PC-9 (cell line): ENCODE measurements at regions not wholly inside any gene's neighbourhood (a gene's known extent, or its start where the extent isn't known, plus 50 kb on each side); places are given as distances from the start of the nearest gene placed in this dataset.
A peak's percentile ranks its signal among the peaks of the same experiment; 100 is the strongest.

Experiments used
- BruUV-seq: library from RNA; stranded (reverse); fragments of 400-500 nt; replicated peaks from 2 replicates; lab custom pipeline; 2021; lab: Mats Ljungman, UMichigan
- CTCF ChIA-PET: fragments of 300-600 bp; sonication (Branson Sonifier 250); formaldehyde crosslinking; loops from one replicate; lab custom pipeline; 2022; ENCODE audit warnings: antibody characterized with exemption; lab: Charles Lee
- POLR2A ChIA-PET: fragments of 300-600 bp; sonication (Branson Sonifier 250); formaldehyde crosslinking; loops from one replicate; lab custom pipeline; 2022; ENCODE audit warnings: antibody characterized with exemption; ENCODE audit not compliant: unreplicated experiment; lab: Charles Lee
- DNase-seq, 2 experiments: peaks; one replicate each; pipeline versions ENCODE4 v3.0.0 to v3.0.0-alpha.2; 2015 to 2022; ENCODE audit warnings: mixed read lengths in 1 of 2
- H2AFZ ChIP-seq: fragments of 200-600 bp; sonication (generic); 2 replicates; pipeline ENCODE4 v1.8.1; 2017; ENCODE audit warnings: antibody characterized with exemption
- H3F3A ChIP-seq: fragments of 200-600 bp; sonication (generic); 2 replicates; pipeline ENCODE4 v1.8.1; 2017; ENCODE audit warnings: antibody characterized with exemption, mild to moderate bottlenecking, low read depth; ENCODE audit not compliant: insufficient read depth
- H3K27ac ChIP-seq: fragments of 200-600 bp; sonication (generic); 2 replicates; pipeline ENCODE4 v1.6.1; 2016; ENCODE audit warnings: mixed run types
- H3K27me3 ChIP-seq: fragments of 200-600 bp; sonication (generic); 2 replicates; pipeline ENCODE4 v1.6.1; 2016; ENCODE audit warnings: low read depth, mixed run types; ENCODE audit not compliant: insufficient read depth
- H3K36me3 ChIP-seq: fragments of 200-600 bp; sonication (generic); 2 replicates; pipeline ENCODE4 v1.6.1; 2016; ENCODE audit warnings: low read depth, mixed run types
- H3K4me1 ChIP-seq: fragments of 200-600 bp; sonication (generic); replicated peaks from 2 replicates; pipeline ENCODE4 v1.6.1; 2016; ENCODE audit warnings: mixed run types; ENCODE audit not compliant: insufficient read depth
- H3K4me2 ChIP-seq: fragments of 200-600 bp; sonication (generic); 2 replicates; pipeline ENCODE4 v1.6.1; 2017; ENCODE audit warnings: mixed run types
- H3K4me3 ChIP-seq: fragments of 200-600 bp; sonication (generic); 2 replicates; pipeline ENCODE4 v1.6.1; 2016; ENCODE audit warnings: mixed run types
- H3K79me2 ChIP-seq: fragments of 200-600 bp; sonication (generic); 2 replicates; pipeline ENCODE4 v1.6.1; 2017; ENCODE audit warnings: low read depth, mixed run types
- H3K9me2 ChIP-seq: fragments of 200-600 bp; sonication (generic); 2 replicates; pipeline ENCODE4 v1.8.1; 2017; ENCODE audit warnings: mild to moderate bottlenecking; ENCODE audit not compliant: insufficient read depth
- H3K9me3 ChIP-seq: fragments of 200-600 bp; sonication (generic); 2 replicates; pipeline ENCODE4 v1.8.1; 2016; ENCODE audit warnings: low read depth; ENCODE audit not compliant: insufficient read depth
- H4K20me1 ChIP-seq: fragments of 200-600 bp; sonication (generic); 2 replicates; pipeline ENCODE4 v1.8.1; 2017; ENCODE audit not compliant: insufficient read depth
- EZH2 ChIP-seq: fragments of 200-600 bp; sonication (generic); IDR thresholded peaks from 2 replicates; pipeline ENCODE4 v1.8.0; 2017; ENCODE audit warnings: antibody characterized with exemption, low read depth
- intact Hi-C: fragments of 100-400 bp; cut with micrococcal nuclease; formaldehyde crosslinking; loops from one replicate; pipeline ENCODE4 v1.10.0; 2022; ENCODE audit not compliant: unreplicated experiment
- TF ChIP-seq, protein P1 (sequence below): fragments of 200-600 bp; sonication (generic); conservative IDR thresholded peaks from 2 replicates; pipeline ENCODE4 v1.6.1; 2017; ENCODE audit warnings: mixed run types, antibody characterized with exemption, mild to moderate bottlenecking, moderate library complexity

DNA sequence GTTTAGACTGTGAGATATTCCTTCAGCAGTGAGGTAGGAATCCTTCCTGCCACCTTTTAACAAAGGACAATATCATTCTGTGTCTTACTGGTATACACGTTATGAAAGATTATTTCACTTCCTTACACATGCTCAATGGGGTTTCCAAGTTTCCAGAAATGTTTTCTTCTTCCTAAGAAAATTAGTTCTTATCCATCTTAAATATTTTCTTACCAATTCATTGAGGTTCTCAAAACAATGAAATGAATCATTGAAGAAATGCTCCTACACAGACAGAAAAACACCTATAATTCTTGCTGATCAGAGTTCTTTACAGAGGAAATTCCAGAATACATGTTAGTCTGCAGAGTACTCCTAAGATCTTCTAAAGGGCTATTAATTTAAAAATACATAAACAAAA, 51.4 kb upstream of the SEC61G start:
- no peaks in the 10 kb centered on the region for H3K36me3 ChIP-seq
- H3K27ac ChIP-seq: no peak overlapping the region
- H3F3A ChIP-seq: no peaks in the 10 kb centered on the region
- no peaks in the 10 kb centered on the region for H3K4me1 ChIP-seq
- peaks cover 10% of the 10 kb centered on the region for H3K9me3 ChIP-seq
- CTCF ChIA-PET: no interaction called here
- H3K27me3 ChIP-seq: no peaks in the 10 kb centered on the region
- no peak overlapping the region for H2AFZ ChIP-seq
- H3K9me2 ChIP-seq: no peaks in the 10 kb centered on the region
- no TSS peak for BruUV-seq
- POLR2A ChIA-PET: no interaction called here
- no peaks in the 10 kb centered on the region for H3K79me2 ChIP-seq
- DNase-seq: no peak
- intact Hi-C loops: no loop called here
- no peaks in the 10 kb centered on the region for H4K20me1 ChIP-seq
- no peak overlapping the region for H3K4me3 ChIP-seq
- TF ChIP-seq, protein P1, sequence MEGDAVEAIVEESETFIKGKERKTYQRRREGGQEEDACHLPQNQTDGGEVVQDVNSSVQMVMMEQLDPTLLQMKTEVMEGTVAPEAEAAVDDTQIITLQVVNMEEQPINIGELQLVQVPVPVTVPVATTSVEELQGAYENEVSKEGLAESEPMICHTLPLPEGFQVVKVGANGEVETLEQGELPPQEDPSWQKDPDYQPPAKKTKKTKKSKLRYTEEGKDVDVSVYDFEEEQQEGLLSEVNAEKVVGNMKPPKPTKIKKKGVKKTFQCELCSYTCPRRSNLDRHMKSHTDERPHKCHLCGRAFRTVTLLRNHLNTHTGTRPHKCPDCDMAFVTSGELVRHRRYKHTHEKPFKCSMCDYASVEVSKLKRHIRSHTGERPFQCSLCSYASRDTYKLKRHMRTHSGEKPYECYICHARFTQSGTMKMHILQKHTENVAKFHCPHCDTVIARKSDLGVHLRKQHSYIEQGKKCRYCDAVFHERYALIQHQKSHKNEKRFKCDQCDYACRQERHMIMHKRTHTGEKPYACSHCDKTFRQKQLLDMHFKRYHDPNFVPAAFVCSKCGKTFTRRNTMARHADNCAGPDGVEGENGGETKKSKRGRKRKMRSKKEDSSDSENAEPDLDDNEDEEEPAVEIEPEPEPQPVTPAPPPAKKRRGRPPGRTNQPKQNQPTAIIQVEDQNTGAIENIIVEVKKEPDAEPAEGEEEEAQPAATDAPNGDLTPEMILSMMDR: no peak
- TF ChIP-seq EZH2: no peak
- no peak overlapping the region for H3K4me2 ChIP-seq

DNA sequence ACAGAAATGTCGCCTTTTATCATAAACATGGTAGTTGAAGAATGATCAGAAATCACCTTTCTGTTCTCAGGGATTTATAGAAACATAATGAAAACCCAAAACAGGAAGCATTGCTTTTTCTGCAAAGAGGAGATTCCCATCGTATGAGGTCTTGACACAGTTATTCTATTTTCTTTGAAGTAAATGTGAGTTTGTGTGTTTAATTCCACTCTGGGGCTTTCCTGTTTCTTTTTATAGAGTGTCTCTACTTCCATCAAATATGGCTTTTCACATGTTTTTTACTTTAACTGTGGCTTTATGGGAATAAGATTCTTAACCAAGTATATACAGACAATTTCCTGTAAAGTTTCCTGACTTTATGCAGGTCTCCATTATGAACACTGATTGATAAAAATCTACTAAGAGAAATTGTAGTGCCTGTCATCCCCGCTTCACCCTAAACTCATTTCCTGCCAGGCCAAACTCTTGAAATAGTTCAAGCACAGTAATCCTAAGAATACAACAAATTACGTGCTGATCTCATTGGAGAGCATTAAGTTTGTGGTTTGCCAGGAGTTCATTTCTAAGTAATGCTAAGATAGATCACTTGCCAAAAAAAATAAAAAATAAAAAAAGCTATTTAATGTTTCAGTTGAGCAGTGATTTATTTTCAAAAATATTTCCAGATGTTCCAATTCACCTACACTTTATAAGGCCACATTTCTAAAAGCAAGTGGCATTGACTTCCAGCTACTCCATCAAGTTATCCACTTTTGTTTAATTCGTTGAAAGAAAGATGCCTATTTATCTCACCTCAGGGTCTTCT, 52.2 kb upstream of the SEC61G start:
- Histone ChIP-seq H3K36me3 (no peaks in the 10 kb centered on the region), H3F3A (no peaks in the 10 kb centered on the region), H3K27me3 (no peaks in the 10 kb centered on the region), H3K79me2 (no peaks in the 10 kb centered on the region), H2AFZ (0 out of 2 replicates have a peak overlapping the region, but pooled peaks have one; percentile 1), H3K4me2 (no peak overlapping the region), H3K4me1 (no peaks in the 10 kb centered on the region), H3K9me2 (no peaks in the 10 kb centered on the region), H3K9me3 (peaks cover 10% of the 10 kb centered on the region), H3K4me3 (no peak overlapping the region), H3K27ac (no peak overlapping the region), H4K20me1 (no peaks in the 10 kb centered on the region)
- ChIA-PET CTCF (no interaction called here), POLR2A (interaction anchor here (0.6 kb wide), 1 partner anchor 753 kb away, joined by 3 read pairs; no protein-coding TSS in a partner anchor)
- TF ChIP-seq EZH2: no peak
- TF ChIP-seq, protein P1: no peak
- BruUV-seq: no TSS peak
- DNase-seq: no peak
- intact Hi-C loops: no loop called here

DNA sequence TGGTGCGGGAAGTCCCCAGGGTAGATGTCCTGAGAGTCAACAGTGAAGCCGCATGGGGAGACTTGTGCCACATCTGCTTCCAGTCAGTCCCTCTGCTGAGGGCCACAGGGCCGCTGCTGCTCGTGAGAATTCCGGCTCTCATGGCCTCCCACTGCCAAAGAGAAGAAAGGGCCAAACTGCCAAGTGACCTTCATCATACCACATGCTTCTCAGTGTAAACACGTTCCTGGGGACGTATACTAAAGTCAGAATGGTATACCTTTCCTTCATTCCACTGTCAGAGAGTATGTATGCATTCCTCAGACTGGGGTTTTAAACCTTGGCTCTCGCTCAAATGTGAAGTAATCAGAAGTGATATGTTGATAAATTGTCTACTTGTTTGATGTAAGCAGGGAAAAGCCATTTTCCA, 52.8 kb upstream of the SEC61G start:
- CTCF ChIA-PET: no interaction called here
- POLR2A ChIA-PET: interaction anchor here (0.6 kb wide), 1 partner anchor 752 kb away, joined by 3 read pairs; no protein-coding TSS in a partner anchor
- Histone ChIP-seq H3K27me3 (no peaks in the 10 kb centered on the region), H3K4me1 (0 out of 2 replicates have a peak, but pooled peaks cover 4% of the 10 kb centered on the region), H2AFZ (no peak overlapping the region), H4K20me1 (no peaks in the 10 kb centered on the region), H3K36me3 (no peaks in the 10 kb centered on the region), H3K9me2 (no peaks in the 10 kb centered on the region), H3K79me2 (no peaks in the 10 kb centered on the region), H3F3A (no peaks in the 10 kb centered on the region), H3K4me2 (no peak overlapping the region), H3K4me3 (no peak overlapping the region), H3K9me3 (peaks cover 10% of the 10 kb centered on the region), H3K27ac (no peak overlapping the region)
- TF ChIP-seq, protein P1: no peak
- TF ChIP-seq EZH2: no peak
- no peak for DNase-seq
- intact Hi-C loops: no loop called here
- no TSS peak for BruUV-seq
